Endothelial cell of umbilical vein (primary cell): ENCODE measurements at regions not wholly inside any gene's neighbourhood (a gene's known extent, or its start where the extent isn't known, plus 50 kb on each side); places are given as distances from the start of the nearest gene placed in this dataset.

ENCODE experiments used
- BruUV-seq: library from RNA; stranded (reverse); fragments of 400-500 nt; replicated peaks from 2 replicates; lab custom pipeline; 2021; lab: Mats Ljungman, UMichigan
- CTCF ChIA-PET: fragments of 300-600, 350-600 bp; sonication (Branson Sonifier 250); formaldehyde crosslinking; loops from one replicate; lab custom pipeline; 2021; ENCODE audit warnings: antibody characterized with exemption, inconsistent platforms; lab: Charles Lee
- POLR2A ChIA-PET: fragments of 300-600, 350-600 bp; sonication (Branson Sonifier 250); formaldehyde crosslinking; loops from one replicate; lab custom pipeline; 2021; ENCODE audit warnings: antibody characterized with exemption, inconsistent platforms; lab: Charles Lee
- DNase-seq: peaks from one replicate; pipeline ENCODE4 v3.0.0-alpha.2; 2011; ENCODE audit warnings: low read depth, low spot score
- FAIRE-seq: peaks from 2 replicates; lab custom pipeline; 2011; peaks lifted over from hg19 to GRCh38; lab: Jason Lieb, UNC
- H2AFZ ChIP-seq: 2 replicates; pipeline ENCODE4 v1.6.0; 2012; ENCODE audit warnings: low read depth, low read length, control low read depth, inconsistent platforms
- H3K27ac ChIP-seq: 2 replicates; pipeline ENCODE4 v1.5.1; 2011; ENCODE audit warnings: low read depth, mild to moderate bottlenecking, control low read depth, low read length, moderate library complexity; ENCODE audit not compliant: insufficient read depth
- H3K27me3 ChIP-seq, 2 experiments: 2 replicates each; pipeline versions ENCODE4 v1.6.0 to v1.6.1; 2011; ENCODE audit warnings: low read length in 2 of 2, mixed read lengths in 1 of 2; ENCODE audit not compliant: control insufficient read depth in 2 of 2, insufficient read depth in 2 of 2
- H3K36me3 ChIP-seq, 2 experiments: 2 replicates in 1 of 2; 3 replicates in 1 of 2; pipeline ENCODE4 v1.5.1; 2011; ENCODE audit warnings: low read length in 2 of 2, mild to moderate bottlenecking in 1 of 2, moderate library complexity in 1 of 2; ENCODE audit not compliant: control insufficient read depth in 2 of 2, insufficient read depth in 2 of 2; ENCODE audit errors: extremely low read depth in 1 of 2
- H3K4me1 ChIP-seq: 3 replicates; pipeline ENCODE4 v1.5.1; 2011; ENCODE audit warnings: mild to moderate bottlenecking, low read length; ENCODE audit not compliant: control insufficient read depth, insufficient read depth; ENCODE audit errors: extremely low read depth
- H3K4me2 ChIP-seq: 2 replicates; pipeline ENCODE4 v1.6.1; 2011; ENCODE audit warnings: low read length, control low read depth, mixed read lengths; ENCODE audit not compliant: insufficient read depth
- H3K4me3 ChIP-seq, 3 experiments: fragments of 200-600 bp in 1 of 3; sonication (generic), shearing (Covaris generic) in 1 of 3; replicated peaks in 1 of 3; 2 replicates each; pipeline ENCODE4 v1.5.1; 2011 to 2016; ENCODE audit warnings: control low read depth in 3 of 3, low read length in 3 of 3, mild to moderate bottlenecking in 2 of 3, inconsistent platforms in 1 of 3, low read depth in 1 of 3, moderate library complexity in 1 of 3; ENCODE audit not compliant: insufficient read depth in 1 of 3
- H3K79me2 ChIP-seq: 2 replicates; pipeline ENCODE4 v1.6.0; 2012; ENCODE audit warnings: low read length, inconsistent platforms; ENCODE audit not compliant: control insufficient read depth, insufficient read depth
- H3K9ac ChIP-seq: replicated peaks from 2 replicates; pipeline ENCODE3; 2011; ENCODE audit warnings: low read length, control low read depth; ENCODE audit not compliant: insufficient read depth; ENCODE audit errors: extremely low read depth
- H3K9me1 ChIP-seq: replicated peaks from 3 replicates; pipeline ENCODE4 v1.6.0; 2011; ENCODE audit warnings: mild to moderate bottlenecking, low read length; ENCODE audit not compliant: control insufficient read depth, insufficient read depth; ENCODE audit errors: extremely low read depth
- H3K9me3 ChIP-seq: replicated peaks from 2 replicates; pipeline ENCODE4 v1.5.1; 2012; ENCODE audit warnings: low read length, inconsistent platforms; ENCODE audit not compliant: control insufficient read depth, insufficient read depth
- H4K20me1 ChIP-seq: replicated peaks from 2 replicates; pipeline ENCODE3; 2011; ENCODE audit warnings: mild to moderate bottlenecking, low read length; ENCODE audit not compliant: control insufficient read depth, insufficient read depth; ENCODE audit errors: extremely low read depth
- FOS ChIP-seq: IDR thresholded peaks from 2 replicates; pipeline ENCODE4 v1.6.1; 2011; ENCODE audit warnings: mild to moderate bottlenecking, low read length, moderate library complexity, borderline replicate concordance; ENCODE audit not compliant: insufficient read depth
- GATA2 ChIP-seq: IDR thresholded peaks from 2 replicates; pipeline ENCODE4 v1.7.0; 2011; ENCODE audit warnings: low read depth, mild to moderate bottlenecking, moderate library complexity, mixed read lengths, low read length; ENCODE audit not compliant: insufficient read length, insufficient read depth
- JUN ChIP-seq: IDR thresholded peaks from 2 replicates; pipeline ENCODE4 v1.6.1; 2011; ENCODE audit warnings: borderline replicate concordance, low read depth; ENCODE audit not compliant: insufficient read length, insufficient read depth
- MYC ChIP-seq: IDR thresholded peaks from one replicate; pipeline ENCODE4 v1.6.1; 2011; ENCODE audit warnings: mild to moderate bottlenecking, low read depth, low read length
- POLR2AphosphoS5 ChIP-seq: IDR thresholded peaks from 2 replicates; pipeline ENCODE4 v1.6.1; 2012; ENCODE audit warnings: low read depth, mild to moderate bottlenecking, control low read depth, low read length, moderate library complexity; ENCODE audit not compliant: insufficient read depth
- dilution Hi-C: fragments of 300-500 bp; cut with MboI; formaldehyde crosslinking; loops from one replicate; pipeline ENCODE4 v1.15.0; 2019; ENCODE audit warnings: low sequenced_read_pairs; ENCODE audit not compliant: extremely low pct_ligation_motif_present
- intact Hi-C: fragments of 100-400 bp; cut with micrococcal nuclease; formaldehyde crosslinking; loops from one replicate; pipeline ENCODE4 v1.10.0; 2022
- TF ChIP-seq, protein P1 (sequence below): IDR thresholded peaks from 2 replicates; pipeline ENCODE4 v1.6.1; 2011; ENCODE audit not compliant: insufficient read depth, insufficient read length
- TF ChIP-seq, protein P2 (sequence below), 2 donors: IDR thresholded peaks; 1 replicate in 1 of 2; 2 replicates in 1 of 2; pipeline ENCODE4 v1.5.1; 2011; ENCODE audit warnings: low read length in 2 of 2, mild to moderate bottlenecking in 2 of 2, moderate library complexity in 2 of 2, control low read depth in 1 of 2, inconsistent platforms in 1 of 2, low read depth in 1 of 2; ENCODE audit not compliant: insufficient read depth in 1 of 2; ENCODE audit errors: extremely low read depth in 1 of 2

DNA sequence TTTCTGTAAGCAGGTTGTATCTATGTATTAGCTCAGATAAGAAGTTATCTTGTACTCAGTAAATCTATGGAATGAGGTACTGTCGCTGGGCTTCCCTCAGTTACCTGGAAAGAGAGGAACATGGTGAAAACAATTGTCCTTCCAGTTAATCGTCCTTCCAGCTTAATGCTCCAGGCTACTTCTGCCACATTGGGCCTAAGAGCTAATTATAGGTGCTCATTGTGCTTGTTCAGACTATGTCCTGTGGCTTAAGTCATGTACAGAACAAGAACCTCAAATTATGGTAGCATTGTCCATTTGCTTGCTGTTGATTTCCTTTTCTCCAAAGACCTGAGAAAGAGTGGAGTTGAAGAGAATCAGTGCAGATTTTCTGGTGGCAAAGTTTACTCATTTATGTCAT is 86.1 kb upstream of the MBL2 start:
- Histone ChIP-seq H3K9me3 (no peaks in the 10 kb centered on the region), H3K4me1 (no peaks in the 10 kb centered on the region), H4K20me1 (no peaks in the 10 kb centered on the region), H3K4me2 (no peak overlapping the region), H3K27me3 (peaks cover 0 to 2% of the 10 kb centered on the region in 2 experiments), H2AFZ (no peak overlapping the region), H3K9me1 (no peaks in the 10 kb centered on the region), H3K79me2 (no peaks in the 10 kb centered on the region), H3K36me3 (no peaks in the 10 kb centered on the region), H3K27ac (no peak overlapping the region), H3K9ac (no peak overlapping the region), H3K4me3 (no peak overlapping the region)
- TF ChIP-seq, protein P1, sequence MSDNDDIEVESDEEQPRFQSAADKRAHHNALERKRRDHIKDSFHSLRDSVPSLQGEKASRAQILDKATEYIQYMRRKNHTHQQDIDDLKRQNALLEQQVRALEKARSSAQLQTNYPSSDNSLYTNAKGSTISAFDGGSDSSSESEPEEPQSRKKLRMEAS: no peak
- no peak for TF ChIP-seq FOS
- TF ChIP-seq, protein P2, sequence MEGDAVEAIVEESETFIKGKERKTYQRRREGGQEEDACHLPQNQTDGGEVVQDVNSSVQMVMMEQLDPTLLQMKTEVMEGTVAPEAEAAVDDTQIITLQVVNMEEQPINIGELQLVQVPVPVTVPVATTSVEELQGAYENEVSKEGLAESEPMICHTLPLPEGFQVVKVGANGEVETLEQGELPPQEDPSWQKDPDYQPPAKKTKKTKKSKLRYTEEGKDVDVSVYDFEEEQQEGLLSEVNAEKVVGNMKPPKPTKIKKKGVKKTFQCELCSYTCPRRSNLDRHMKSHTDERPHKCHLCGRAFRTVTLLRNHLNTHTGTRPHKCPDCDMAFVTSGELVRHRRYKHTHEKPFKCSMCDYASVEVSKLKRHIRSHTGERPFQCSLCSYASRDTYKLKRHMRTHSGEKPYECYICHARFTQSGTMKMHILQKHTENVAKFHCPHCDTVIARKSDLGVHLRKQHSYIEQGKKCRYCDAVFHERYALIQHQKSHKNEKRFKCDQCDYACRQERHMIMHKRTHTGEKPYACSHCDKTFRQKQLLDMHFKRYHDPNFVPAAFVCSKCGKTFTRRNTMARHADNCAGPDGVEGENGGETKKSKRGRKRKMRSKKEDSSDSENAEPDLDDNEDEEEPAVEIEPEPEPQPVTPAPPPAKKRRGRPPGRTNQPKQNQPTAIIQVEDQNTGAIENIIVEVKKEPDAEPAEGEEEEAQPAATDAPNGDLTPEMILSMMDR (IDR thresholded peaks at IDR 0.05; ENCODE audit: extremely low read depth in 1 of 2, insufficient read depth in 1 of 2, low read depth in 1 of 2, low read length in 2 of 2): no peak
- TF ChIP-seq JUN: no peak
- TF ChIP-seq GATA2: no peak
- TF ChIP-seq POLR2AphosphoS5: no peak
- no peak for TF ChIP-seq MYC
- BruUV-seq: no TSS peak
- dilution Hi-C loops (no loop called here), intact Hi-C loops (no loop called here)
- DNase-seq: no peak
- ChIA-PET CTCF (no interaction called here), POLR2A (no interaction called here)
- no peak for FAIRE-seq
